ENCODE measurements at regions not wholly inside any gene's neighbourhood (a gene's known extent, or its start where the extent isn't known, plus 50 kb on each side); places are given as distances from the start of the nearest gene placed in this dataset.

- Histone ChIP-seq H3K9me3 (no peaks in the 10 kb centered on the region), H3K27me3 (replicated peaks; ENCODE audit: insufficient read depth) (no peaks in the 10 kb centered on the region), H3K4me3 (no peak overlapping the region), H3K4me1 (replicated peaks) (no peaks in the 10 kb centered on the region), H3K36me3 (no peaks in the 10 kb centered on the region), H3K27ac (no peak overlapping the region)
- 57% methylated on average over 2 of the region's 2 CpGs for WGBS
- TF ChIP-seq CTCF (IDR thresholded peaks at IDR 0.05) (no peak), POLR2A (IDR thresholded peaks at IDR 0.05) (no peak), POLR2AphosphoS5 (IDR thresholded peaks at IDR 0.05) (no peak)
- DNase-seq (ENCODE audit: low spot score): no peak
- intact Hi-C loops (cut with DNase I): no loop called here
These were observed 284.9 kb upstream of the PUDP start for GRCh38 chrX:7432901-7433300.

- no peaks in the 10 kb centered on the region for H3K4me1 ChIP-seq (replicated peaks)
- no peaks in the 10 kb centered on the region for H3K27me3 ChIP-seq (replicated peaks; ENCODE audit: insufficient read depth)
- intact Hi-C loops (cut with DNase I): no loop called here
- H3K27ac ChIP-seq: no peak overlapping the region
- DNase-seq (ENCODE audit: low spot score): no peak
- TF ChIP-seq CTCF (IDR thresholded peaks at IDR 0.05) (no peak), POLR2AphosphoS5 (IDR thresholded peaks at IDR 0.05) (no peak)
- WGBS: 89% methylated on average over 1 of the region's 1 CpG
- no peak overlapping the region for H3K4me3 ChIP-seq
- H3K36me3 ChIP-seq: no peaks in the 10 kb centered on the region
- no peaks in the 10 kb centered on the region for H3K9me3 ChIP-seq
These were observed 272.8 kb upstream of the PUDP start for GRCh38 chrX:7420717-7421116.

DNA sequence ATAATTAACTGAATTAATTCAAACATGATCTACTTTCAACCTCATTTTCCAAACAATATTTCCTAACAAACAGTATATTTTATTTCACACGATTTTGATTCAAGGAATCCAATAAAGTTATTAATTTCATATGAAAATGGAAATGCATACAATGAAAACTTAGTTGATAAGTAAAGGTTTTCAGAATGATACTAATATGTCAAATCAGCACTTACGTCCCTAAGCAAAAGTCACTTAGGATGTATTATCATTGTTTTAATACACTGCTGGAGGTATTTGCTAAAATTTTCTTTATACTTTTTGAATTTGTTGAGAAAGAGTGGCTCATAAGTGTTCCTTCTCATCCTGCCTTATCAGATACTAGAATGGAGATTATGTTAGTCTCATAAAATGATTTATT lies 266.8 kb upstream of the PUDP start:
- no peak for DNase-seq (ENCODE audit: low spot score)
- Histone ChIP-seq H3K27me3 (replicated peaks; ENCODE audit: insufficient read depth) (no peaks in the 10 kb centered on the region), H3K4me1 (replicated peaks) (no peaks in the 10 kb centered on the region), H3K4me3 (no peak overlapping the region), H3K9me3 (no peaks in the 10 kb centered on the region), H3K27ac (no peak overlapping the region), H3K36me3 (no peaks in the 10 kb centered on the region)
- intact Hi-C loops (cut with DNase I): no loop called here
- no peak for TF ChIP-seq POLR2A (IDR thresholded peaks at IDR 0.05)
- no peak for TF ChIP-seq CTCF (IDR thresholded peaks at IDR 0.05)
- TF ChIP-seq POLR2AphosphoS5 (IDR thresholded peaks at IDR 0.05): no peak
- WGBS: 89% methylated on average over 2 of the region's 2 CpGs

DNA sequence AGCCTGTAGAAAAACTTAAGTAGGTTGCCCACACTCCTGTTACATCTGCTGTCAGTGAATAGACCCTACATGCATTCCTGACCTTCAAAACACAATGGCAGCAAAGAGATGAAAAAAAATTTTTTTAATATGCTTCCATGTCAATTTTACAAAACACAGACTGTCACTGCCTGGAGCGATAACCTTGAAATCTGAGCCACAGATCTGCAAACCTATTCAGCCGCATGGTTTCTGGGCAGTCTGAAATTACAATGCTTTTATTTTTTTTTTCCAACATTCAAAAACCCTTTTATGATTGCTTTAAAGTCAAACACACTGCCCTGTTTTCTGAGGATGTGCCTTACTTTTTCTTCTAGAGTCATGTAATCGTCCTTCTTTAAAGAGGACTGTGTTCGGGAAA lies 264.9 kb upstream of the PUDP start:
- H3K4me1 ChIP-seq (replicated peaks): no peaks in the 10 kb centered on the region
- H3K9me3 ChIP-seq: no peaks in the 10 kb centered on the region
- WGBS: 34% methylated on average over 4 of the region's 4 CpGs
- intact Hi-C loops (cut with DNase I): no loop called here
- no peak for TF ChIP-seq CTCF (IDR thresholded peaks at IDR 0.05)
- TF ChIP-seq POLR2A (IDR thresholded peaks at IDR 0.05): no peak
- no peak for TF ChIP-seq POLR2AphosphoS5 (IDR thresholded peaks at IDR 0.05)
- no peak overlapping the region for H3K4me3 ChIP-seq
- H3K27ac ChIP-seq: no peak overlapping the region
- no peak for DNase-seq (ENCODE audit: low spot score)
- H3K27me3 ChIP-seq (replicated peaks; ENCODE audit: insufficient read depth): no peaks in the 10 kb centered on the region
- H3K36me3 ChIP-seq: no peaks in the 10 kb centered on the region

- Histone ChIP-seq H3K27ac (no peak overlapping the region), H3K9me3 (no peaks in the 10 kb centered on the region), H3K36me3 (no peaks in the 10 kb centered on the region), H3K4me3 (no peak overlapping the region), H3K27me3 (replicated peaks; ENCODE audit: insufficient read depth) (no peaks in the 10 kb centered on the region), H3K4me1 (replicated peaks) (no peaks in the 10 kb centered on the region)
- TF ChIP-seq POLR2AphosphoS5 (IDR thresholded peaks at IDR 0.05): no peak
- no peak for TF ChIP-seq POLR2A (IDR thresholded peaks at IDR 0.05)
- no peak for TF ChIP-seq CTCF (IDR thresholded peaks at IDR 0.05)
- intact Hi-C loops (cut with DNase I): no loop called here
- 86% methylated on average over 5 of the region's 5 CpGs for WGBS
- no peak for DNase-seq (ENCODE audit: low spot score)
These were observed 261.9 kb upstream of the PUDP start for GRCh38 chrX:7409866-7410265.

All from prostate gland (tissue), 2 donors.